GM23338 (cell line): ENCODE measurements at regions not wholly inside any gene's neighbourhood (a gene's known extent, or its start where the extent isn't known, plus 50 kb on each side); places are given as distances from the start of the nearest gene placed in this dataset.

Experiments used
- ATAC-seq: fragments of 200-7000 bp; cut with Tn5 transposase; 3 replicates; pipeline ENCODE4 v1.9.1; 2020
- DNase-seq: peaks from one replicate; pipeline ENCODE4 v3.0.0-alpha.2; 2015; ENCODE audit warnings: low spot score
- H2AFZ ChIP-seq: fragments of 200-600 bp; sonication (generic); 2 replicates; pipeline ENCODE4 v1.8.0; 2016; ENCODE audit warnings: antibody characterized with exemption, mild to moderate bottlenecking, moderate library complexity
- H3F3A ChIP-seq: fragments of 200-600 bp; sonication (generic); replicated peaks from 2 replicates; pipeline ENCODE4 v1.8.0; 2017; ENCODE audit warnings: antibody characterized with exemption, mixed run types, low read depth
- H3K27ac ChIP-seq: fragments of 200-600 bp; sonication (generic); 2 replicates; pipeline ENCODE4 v1.6.1; 2016; ENCODE audit warnings: low read depth
- H3K27me3 ChIP-seq: fragments of 200-600 bp; sonication (generic); 2 replicates; pipeline ENCODE4 v1.8.0; 2016; ENCODE audit warnings: mild to moderate bottlenecking, mixed run types, moderate library complexity; ENCODE audit not compliant: insufficient read depth
- H3K36me3 ChIP-seq: fragments of 200-600 bp; sonication (generic); 2 replicates; pipeline ENCODE4 v1.8.0; 2016; ENCODE audit warnings: mild to moderate bottlenecking; ENCODE audit not compliant: insufficient read depth
- H3K4me1 ChIP-seq: fragments of 200-600 bp; sonication (generic); 2 replicates; pipeline ENCODE4 v1.8.0; 2016; ENCODE audit warnings: mild to moderate bottlenecking, moderate library complexity; ENCODE audit not compliant: insufficient read depth
- H3K4me2 ChIP-seq: fragments of 200-600 bp; sonication (generic); 2 replicates; pipeline ENCODE4 v1.7.1; 2017; ENCODE audit warnings: mixed run types
- H3K4me3 ChIP-seq: fragments of 200-600 bp; sonication (generic); 2 replicates; pipeline ENCODE4 v1.6.1; 2016; ENCODE audit warnings: mixed run types
- H3K79me2 ChIP-seq: fragments of 200-600 bp; sonication (generic); replicated peaks from 2 replicates; pipeline ENCODE4 v1.8.0; 2017; ENCODE audit warnings: mild to moderate bottlenecking; ENCODE audit not compliant: insufficient read depth
- H3K9me2 ChIP-seq: fragments of 200-600 bp; sonication (generic); 2 replicates; pipeline ENCODE4 v1.8.0; 2017; ENCODE audit not compliant: insufficient read depth
- H4K20me1 ChIP-seq: fragments of 200-600 bp; sonication (generic); replicated peaks from 2 replicates; pipeline ENCODE4 v1.8.0; 2017; ENCODE audit warnings: mild to moderate bottlenecking; ENCODE audit not compliant: insufficient read depth
- H3K27ac Mint-ChIP-seq: 2 replicates; pipeline ENCODE4 v1.8.0; 2020; ENCODE audit warnings: inconsistent platforms, mild to moderate bottlenecking, moderate library complexity, mixed read lengths
- H3K27me3 Mint-ChIP-seq: 3 replicates; pipeline ENCODE4 v1.8.0; 2022; ENCODE audit warnings: low read depth, mild to moderate bottlenecking, moderate library complexity, mixed read lengths, inconsistent platforms; ENCODE audit not compliant: insufficient read depth, poor library complexity
- H3K36me3 Mint-ChIP-seq: 3 replicates; pipeline ENCODE4 v1.8.0; 2021; ENCODE audit warnings: low read depth, mild to moderate bottlenecking, inconsistent platforms, moderate library complexity, mixed read lengths
- H3K4me1 Mint-ChIP-seq: 3 replicates; pipeline ENCODE4 v1.8.0; 2020; ENCODE audit warnings: mild to moderate bottlenecking, inconsistent platforms, mixed read lengths
- H3K4me3 Mint-ChIP-seq: 3 replicates; pipeline ENCODE4 v1.8.0; 2021; ENCODE audit warnings: moderate library complexity, mild to moderate bottlenecking, inconsistent platforms, mixed read lengths
- H3K9me3 Mint-ChIP-seq: 3 replicates; pipeline ENCODE4 v1.8.0; 2020; ENCODE audit warnings: moderate library complexity, mild to moderate bottlenecking, inconsistent platforms, mixed read lengths
- CREB1 ChIP-seq: fragments of 250-450 bp; sonication (Bioruptor Pico); IDR thresholded peaks from 2 replicates; pipeline ENCODE4 v1.5.0; 2020; ENCODE audit warnings: low read depth, mild to moderate bottlenecking, moderate library complexity
- CTCF ChIP-seq, 2 experiments: fragments of 200-600 bp in 1 of 2; sonication (generic) in 1 of 2; conservative IDR thresholded peaks; 2 replicates each; pipeline versions ENCODE4 v1.5.1 to v1.6.1; 2016 to 2017; ENCODE audit warnings: antibody characterized with exemption in 2 of 2, low read depth in 2 of 2, mild to moderate bottlenecking in 2 of 2, moderate library complexity in 1 of 2
- EZH2 ChIP-seq: fragments of 200-600 bp; sonication (generic); IDR thresholded peaks from one replicate; pipeline ENCODE4 v1.8.0; 2017; ENCODE audit warnings: antibody characterized with exemption, mild to moderate bottlenecking, low read depth; ENCODE audit not compliant: unreplicated experiment
- EZH2phosphoT487 ChIP-seq: fragments of 200-600 bp; sonication (generic); IDR thresholded peaks from one replicate; pipeline ENCODE4 v1.8.1; 2018; ENCODE audit warnings: antibody characterized with exemption; ENCODE audit not compliant: unreplicated experiment
- JUNB ChIP-seq: IDR thresholded peaks from one replicate; pipeline ENCODE4 v1.6.1; 2016; ENCODE audit warnings: antibody characterized with exemption; ENCODE audit not compliant: unreplicated experiment
- NANOG ChIP-seq: IDR thresholded peaks from 2 replicates; pipeline ENCODE4 v1.6.1; 2016; ENCODE audit warnings: antibody characterized with exemption, borderline replicate concordance
- REST ChIP-seq: IDR thresholded peaks from one replicate; pipeline ENCODE4 v1.6.1; 2018; ENCODE audit warnings: antibody characterized with exemption; ENCODE audit not compliant: unreplicated experiment
- STAT1 ChIP-seq: IDR thresholded peaks from one replicate; pipeline ENCODE4 v1.6.1; 2016; ENCODE audit warnings: antibody characterized with exemption; ENCODE audit not compliant: unreplicated experiment
- ZNF114 ChIP-seq: fragments of 250-450 bp; sonication (Bioruptor Pico); IDR thresholded peaks from 2 replicates; pipeline ENCODE4 v1.5.0; 2020; ENCODE audit warnings: mild to moderate bottlenecking, moderate library complexity
- ZNF331 ChIP-seq: fragments of 250-450 bp; sonication (Bioruptor Pico); IDR thresholded peaks from 2 replicates; pipeline ENCODE4 v1.5.0; 2020; ENCODE audit warnings: low read depth, mild to moderate bottlenecking, moderate library complexity

GRCh38 chr14:49494836-49495235 lies 91.3 kb downstream of the RPS29 start:
- Histone ChIP-seq H3K4me2 (no peak overlapping the region), H3K36me3 (no peaks in the 10 kb centered on the region), H3K4me1 (no peaks in the 10 kb centered on the region; the same call in 1 of the 2 replicates), H3K9me2 (no peaks in the 10 kb centered on the region), H3K79me2 (no peaks in the 10 kb centered on the region), H2AFZ (peak overlapping the region; percentile 23; the same call in 1 of the 2 replicates), H3F3A (no peaks in the 10 kb centered on the region), H4K20me1 (no peaks in the 10 kb centered on the region), H3K27me3 (no peaks in the 10 kb centered on the region), H3K4me3 (no peak overlapping the region), H3K27ac (no peak overlapping the region)
- Mint-ChIP-seq H3K27me3 (no peaks in the 10 kb centered on the region), H3K27ac (no peak overlapping the region), H3K4me3 (no peak overlapping the region), H3K36me3 (no peaks in the 10 kb centered on the region), H3K4me1 (peaks cover 4% of the 10 kb centered on the region; the same call in 2 of the 3 replicates), H3K9me3 (no peaks in the 10 kb centered on the region)
- TF ChIP-seq ZNF114: no peak
- DNase-seq (no peak), ATAC-seq (no peak)

DNA sequence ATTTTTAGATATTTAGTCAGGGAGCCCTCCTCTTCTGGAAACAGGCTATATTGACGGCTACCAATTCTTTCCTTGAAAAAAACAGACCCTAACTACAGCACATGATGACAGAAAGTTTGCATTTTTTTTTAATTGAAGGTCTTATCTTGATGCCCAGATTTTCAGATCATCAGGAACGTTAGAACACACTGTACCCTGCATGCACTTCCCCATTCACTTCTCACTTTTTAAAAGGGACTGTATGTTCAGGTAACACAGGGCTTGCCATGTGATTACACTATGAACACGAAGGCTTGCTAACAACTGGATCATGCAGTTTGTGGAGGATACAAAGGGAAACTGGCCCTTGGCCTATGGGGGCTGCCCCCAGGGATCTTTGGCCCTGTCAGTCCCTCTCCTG lies 92.6 kb downstream of the RPS29 start:
- no peak overlapping the region for H3K4me2 ChIP-seq
- no peak overlapping the region for H3K4me3 ChIP-seq
- H4K20me1 ChIP-seq: no peaks in the 10 kb centered on the region
- H3K4me1 ChIP-seq: no peaks in the 10 kb centered on the region; the same call in 1 of the 2 replicates
- no peak overlapping the region for H3K27ac ChIP-seq
- H3K27me3 ChIP-seq: no peaks in the 10 kb centered on the region
- no peaks in the 10 kb centered on the region; the same call in 2 of the 3 replicates for H3K36me3 Mint-ChIP-seq
- DNase-seq (no peak), ATAC-seq (no peak)
- no peaks in the 10 kb centered on the region for H3K79me2 ChIP-seq
- H3K9me3 Mint-ChIP-seq: no peaks in the 10 kb centered on the region; the same call in 2 of the 3 replicates
- H3F3A ChIP-seq: no peaks in the 10 kb centered on the region
- H3K27ac Mint-ChIP-seq: no peak overlapping the region
- no peak overlapping the region for H2AFZ ChIP-seq
- H3K27me3 Mint-ChIP-seq: no peaks in the 10 kb centered on the region
- no peaks in the 10 kb centered on the region for H3K9me2 ChIP-seq
- H3K36me3 ChIP-seq: no peaks in the 10 kb centered on the region
- H3K4me1 Mint-ChIP-seq: peaks cover 4% of the 10 kb centered on the region; the same call in 2 of the 3 replicates
- H3K4me3 Mint-ChIP-seq: no peak overlapping the region
- no peak for TF ChIP-seq CREB1
- no peak for TF ChIP-seq NANOG
- TF ChIP-seq ZNF114: no peak
- no peak for TF ChIP-seq JUNB
- TF ChIP-seq STAT1: no peak
- no peak for TF ChIP-seq ZNF331

DNA sequence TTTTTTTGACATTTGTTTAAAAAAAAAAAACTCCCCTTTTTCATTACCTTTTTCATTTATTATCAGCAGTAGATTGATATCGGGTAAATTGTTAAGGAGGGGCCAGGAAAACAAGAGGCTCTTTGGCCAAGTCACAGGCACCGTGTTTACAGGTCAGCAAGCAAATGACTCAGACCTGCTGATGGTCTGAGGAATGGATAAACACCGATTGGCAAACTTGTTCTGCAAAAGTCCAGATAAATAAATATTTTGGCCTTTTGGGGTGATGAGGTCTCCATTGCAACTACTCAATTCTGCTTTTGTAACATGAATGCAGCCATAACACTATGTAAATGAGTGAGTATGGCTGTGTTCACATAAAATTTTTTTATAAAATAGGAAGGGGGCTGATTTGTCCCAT lies 94.0 kb downstream of the RPS29 start:
- Histone ChIP-seq H3K36me3 (no peaks in the 10 kb centered on the region), H3K79me2 (no peaks in the 10 kb centered on the region), H3K27ac (no peak overlapping the region), H3K27me3 (no peaks in the 10 kb centered on the region), H3F3A (no peaks in the 10 kb centered on the region), H3K4me3 (no peak overlapping the region), H3K4me1 (no peaks in the 10 kb centered on the region; the same call in 1 of the 2 replicates), H3K9me2 (no peaks in the 10 kb centered on the region), H2AFZ (no peak overlapping the region), H3K4me2 (no peak overlapping the region), H4K20me1 (no peaks in the 10 kb centered on the region)
- DNase-seq: no peak
- no peaks in the 10 kb centered on the region; the same call in 2 of the 3 replicates for H3K9me3 Mint-ChIP-seq
- no peak overlapping the region for H3K27ac Mint-ChIP-seq
- no peak overlapping the region for H3K4me3 Mint-ChIP-seq
- TF ChIP-seq NANOG (no peak), EZH2phosphoT487 (no peak), JUNB (no peak)
- no peaks in the 10 kb centered on the region for H3K27me3 Mint-ChIP-seq
- H3K4me1 Mint-ChIP-seq: peaks cover 4% of the 10 kb centered on the region; the same call in 2 of the 3 replicates
- no peaks in the 10 kb centered on the region; the same call in 2 of the 3 replicates for H3K36me3 Mint-ChIP-seq
- no peak for ATAC-seq

GRCh38 chr14:49489341-49489740 lies 96.8 kb downstream of the RPS29 start:
- Histone ChIP-seq H3K27ac (no peak overlapping the region), H3K4me2 (no peak overlapping the region), H3K79me2 (no peaks in the 10 kb centered on the region), H3K9me2 (no peaks in the 10 kb centered on the region), H3K27me3 (no peaks in the 10 kb centered on the region), H3K4me3 (no peak overlapping the region), H3K36me3 (no peaks in the 10 kb centered on the region), H3F3A (no peaks in the 10 kb centered on the region), H4K20me1 (no peaks in the 10 kb centered on the region), H2AFZ (no peak overlapping the region), H3K4me1 (peaks cover 7% of the 10 kb centered on the region; the same call in 1 of the 2 replicates)
- no peak for ATAC-seq
- Mint-ChIP-seq H3K27me3 (no peaks in the 10 kb centered on the region), H3K4me3 (no peak overlapping the region), H3K36me3 (no peaks in the 10 kb centered on the region; the same call in 2 of the 3 replicates), H3K9me3 (no peaks in the 10 kb centered on the region; the same call in 2 of the 3 replicates), H3K4me1 (peaks cover 11% of the 10 kb centered on the region), H3K27ac (no peak overlapping the region)
- no peak for DNase-seq
- TF ChIP-seq ZNF114 (no peak), REST (no peak), STAT1 (no peak), CTCF (conservative IDR thresholded peaks at IDR 0.05; ENCODE audit: low read depth in 2 of 2) (no peak), CREB1 (no peak), ZNF331 (no peak), EZH2 (no peak)
